ENCODE measurements at regions not wholly inside any gene's neighbourhood (a gene's known extent, or its start where the extent isn't known, plus 50 kb on each side); places are given as distances from the start of the nearest gene placed in this dataset.

- H3K9me3 ChIP-seq: no peaks in the 10 kb centered on the region
- 36 to 79% (median 47%) methylated on average over 1 of the region's 1 CpG for WGBS, 3 donors
- intact Hi-C loops (cut with DNase I): no loop called here
- no peaks in the 10 kb centered on the region for H3K4me1 ChIP-seq (ENCODE audit: insufficient read depth)
- DNase-seq: no peak
- no peak for TF ChIP-seq POLR2A (IDR thresholded peaks at IDR 0.05)
- TF ChIP-seq EP300 (IDR thresholded peaks at IDR 0.05): no peak
- TF ChIP-seq CTCF (IDR thresholded peaks at IDR 0.05): no peak
- H3K27me3 ChIP-seq: no peaks in the 10 kb centered on the region
- H3K27ac ChIP-seq: no peak overlapping the region
- no peak overlapping the region for H3K4me3 ChIP-seq
- H3K36me3 ChIP-seq: no peaks in the 10 kb centered on the region
Measured at GRCh38 chr9:26606756-26607155, 285.8 kb downstream of the CAAP1 start.

GRCh38 chr9:26605367-26605766, 287.2 kb downstream of the CAAP1 start:
- intact Hi-C loops (cut with DNase I): no loop called here

GRCh38 chr9:26604076-26604662, 288.4 kb downstream of the CAAP1 start:
- DNase-seq: no peak
- Histone ChIP-seq H3K27ac (no peak overlapping the region), H3K4me1 (ENCODE audit: insufficient read depth) (no peaks in the 10 kb centered on the region), H3K27me3 (no peaks in the 10 kb centered on the region), H3K36me3 (no peaks in the 10 kb centered on the region), H3K4me3 (no peak overlapping the region), H3K9me3 (no peaks in the 10 kb centered on the region)
- 71 to 74% (median 71%) methylated on average over 4 of the region's 4 CpGs for WGBS, 3 donors
- intact Hi-C loops (cut with DNase I): no loop called here
- TF ChIP-seq EP300 (IDR thresholded peaks at IDR 0.05) (no peak), POLR2A (IDR thresholded peaks at IDR 0.05) (no peak), CTCF (IDR thresholded peaks at IDR 0.05) (no peak)

More at GRCh38 chr9:26605367-26605766, 287.2 kb downstream of the CAAP1 start:
- H3K9me3 ChIP-seq: no peaks in the 10 kb centered on the region
- H3K27ac ChIP-seq: no peak overlapping the region
- no peaks in the 10 kb centered on the region for H3K36me3 ChIP-seq
- TF ChIP-seq CTCF (IDR thresholded peaks at IDR 0.05): no peak
- TF ChIP-seq POLR2A (IDR thresholded peaks at IDR 0.05): no peak
- no peak for TF ChIP-seq EP300 (IDR thresholded peaks at IDR 0.05)
- H3K27me3 ChIP-seq: no peaks in the 10 kb centered on the region
- DNase-seq: no peak
- no peaks in the 10 kb centered on the region for H3K4me1 ChIP-seq (ENCODE audit: insufficient read depth)
- no peak overlapping the region for H3K4me3 ChIP-seq
- 65 to 94% (median 69%) methylated on average over 1 of the region's 1 CpG for WGBS, 3 donors

GRCh38 chr9:26603617-26604016, 289.0 kb downstream of the CAAP1 start:
- no peak for DNase-seq
- no peak overlapping the region for H3K4me3 ChIP-seq
- H3K27ac ChIP-seq: no peak overlapping the region
- intact Hi-C loops (cut with DNase I): no loop called here
- H3K36me3 ChIP-seq: no peaks in the 10 kb centered on the region
- TF ChIP-seq EP300 (IDR thresholded peaks at IDR 0.05) (no peak), CTCF (IDR thresholded peaks at IDR 0.05) (no peak), POLR2A (IDR thresholded peaks at IDR 0.05) (no peak)
- H3K4me1 ChIP-seq (ENCODE audit: insufficient read depth): no peaks in the 10 kb centered on the region
- no peaks in the 10 kb centered on the region for H3K9me3 ChIP-seq
- no peaks in the 10 kb centered on the region for H3K27me3 ChIP-seq
